ENCODE measurements at regions not wholly inside any gene's neighbourhood (a gene's known extent, or its start where the extent isn't known, plus 50 kb on each side); places are given as distances from the start of the nearest gene placed in this dataset.
"Not testable (repeated sequence)": the region's sequence is repeated elsewhere in the genome, so short reads cannot be mapped to it uniquely, and the experiment has no call there.

- H3K36me3 ChIP-seq (ENCODE audit: control insufficient read depth, insufficient read depth, low read length); H3K4me3 ChIP-seq (ENCODE audit: low read depth, low read length); POLR2A ChIA-PET; H3K27me3 ChIP-seq (ENCODE audit: control insufficient read depth, insufficient read depth, low read length); CTCF ChIA-PET: not testable (repeated sequence)
- DNase-seq (ENCODE audit: low read depth) = peak; percentile 20
Measured at GRCh38 chr21:10325546-10325945, 195.8 kb upstream of the TPTE start.

- CTCF ChIA-PET; DNase-seq (ENCODE audit: low read depth); H3K27me3 ChIP-seq (ENCODE audit: control insufficient read depth, insufficient read depth, low read length); H3K36me3 ChIP-seq (ENCODE audit: control insufficient read depth, insufficient read depth, low read length); H3K4me3 ChIP-seq (ENCODE audit: low read depth, low read length); POLR2A ChIA-PET: not testable (repeated sequence)
Measured at GRCh38 chr21:10326146-10326545, 195.2 kb upstream of the TPTE start.

- H3K36me3 ChIP-seq (ENCODE audit: control insufficient read depth, insufficient read depth, low read length); DNase-seq (ENCODE audit: low read depth); H3K27me3 ChIP-seq (ENCODE audit: control insufficient read depth, insufficient read depth, low read length); H3K4me3 ChIP-seq (ENCODE audit: low read depth, low read length); POLR2A ChIA-PET; CTCF ChIA-PET: not testable (repeated sequence)
Measured at GRCh38 chr21:10328646-10329045, 192.7 kb upstream of the TPTE start.

- H3K4me3 ChIP-seq (ENCODE audit: low read depth, low read length); H3K27me3 ChIP-seq (ENCODE audit: control insufficient read depth, insufficient read depth, low read length); H3K36me3 ChIP-seq (ENCODE audit: control insufficient read depth, insufficient read depth, low read length); POLR2A ChIA-PET; DNase-seq (ENCODE audit: low read depth); CTCF ChIA-PET: not testable (repeated sequence)
Measured at GRCh38 chr21:10330641-10331119, 190.7 kb upstream of the TPTE start.

GRCh38 chr21:10331134-10331533, 190.2 kb upstream of the TPTE start:
- POLR2A ChIA-PET; H3K4me3 ChIP-seq (ENCODE audit: low read depth, low read length); DNase-seq (ENCODE audit: low read depth); H3K27me3 ChIP-seq (ENCODE audit: control insufficient read depth, insufficient read depth, low read length); CTCF ChIA-PET; H3K36me3 ChIP-seq (ENCODE audit: control insufficient read depth, insufficient read depth, low read length): not testable (repeated sequence)

GRCh38 chr21:10332935-10333334, 188.4 kb upstream of the TPTE start:
- CTCF ChIA-PET; POLR2A ChIA-PET; DNase-seq (ENCODE audit: low read depth); H3K27me3 ChIP-seq (ENCODE audit: control insufficient read depth, insufficient read depth, low read length); H3K4me3 ChIP-seq (ENCODE audit: low read depth, low read length); H3K36me3 ChIP-seq (ENCODE audit: control insufficient read depth, insufficient read depth, low read length): not testable (repeated sequence)

GRCh38 chr21:10334391-10334790, 187.0 kb upstream of the TPTE start:
- POLR2A ChIA-PET; CTCF ChIA-PET; H3K36me3 ChIP-seq (ENCODE audit: control insufficient read depth, insufficient read depth, low read length); H3K27me3 ChIP-seq (ENCODE audit: control insufficient read depth, insufficient read depth, low read length); DNase-seq (ENCODE audit: low read depth); H3K4me3 ChIP-seq (ENCODE audit: low read depth, low read length): not testable (repeated sequence)

GRCh38 chr21:10342261-10342956, 179.0 kb upstream of the TPTE start:
- H3K4me3 ChIP-seq (ENCODE audit: low read depth, low read length); POLR2A ChIA-PET; DNase-seq (ENCODE audit: low read depth); H3K27me3 ChIP-seq (ENCODE audit: control insufficient read depth, insufficient read depth, low read length); CTCF ChIA-PET; H3K36me3 ChIP-seq (ENCODE audit: control insufficient read depth, insufficient read depth, low read length): not testable (repeated sequence)

- H3K27me3 ChIP-seq (ENCODE audit: control insufficient read depth, insufficient read depth, low read length); POLR2A ChIA-PET; H3K4me3 ChIP-seq (ENCODE audit: low read depth, low read length); CTCF ChIA-PET; H3K36me3 ChIP-seq (ENCODE audit: control insufficient read depth, insufficient read depth, low read length); DNase-seq (ENCODE audit: low read depth): not testable (repeated sequence)
Measured at GRCh38 chr21:10343146-10343935, 178.0 kb upstream of the TPTE start.

- H3K27me3 ChIP-seq (ENCODE audit: control insufficient read depth, insufficient read depth, low read length); CTCF ChIA-PET; H3K4me3 ChIP-seq (ENCODE audit: low read depth, low read length); POLR2A ChIA-PET; DNase-seq (ENCODE audit: low read depth); H3K36me3 ChIP-seq (ENCODE audit: control insufficient read depth, insufficient read depth, low read length): not testable (repeated sequence)
Measured at GRCh38 chr21:10344266-10344665, 177.1 kb upstream of the TPTE start.

GRCh38 chr21:10345178-10345612, 176.2 kb upstream of the TPTE start:
- H3K4me3 ChIP-seq (ENCODE audit: low read depth, low read length); H3K36me3 ChIP-seq (ENCODE audit: control insufficient read depth, insufficient read depth, low read length); H3K27me3 ChIP-seq (ENCODE audit: control insufficient read depth, insufficient read depth, low read length); DNase-seq (ENCODE audit: low read depth); POLR2A ChIA-PET: not testable (repeated sequence)
- CTCF ChIA-PET = interaction anchor here (0.5 kb wide), 1 partner anchor 22 kb away, joined by 3 read pairs; no protein-coding TSS in a partner anchor

- H3K27me3 ChIP-seq (ENCODE audit: control insufficient read depth, insufficient read depth, low read length); CTCF ChIA-PET; POLR2A ChIA-PET; H3K4me3 ChIP-seq (ENCODE audit: low read depth, low read length); DNase-seq (ENCODE audit: low read depth); H3K36me3 ChIP-seq (ENCODE audit: control insufficient read depth, insufficient read depth, low read length): not testable (repeated sequence)
Measured at GRCh38 chr21:10346249-10346648, 175.1 kb upstream of the TPTE start.

GRCh38 chr21:10346933-10347615, 174.3 kb upstream of the TPTE start:
- DNase-seq (ENCODE audit: low read depth); POLR2A ChIA-PET; H3K36me3 ChIP-seq (ENCODE audit: control insufficient read depth, insufficient read depth, low read length); H3K27me3 ChIP-seq (ENCODE audit: control insufficient read depth, insufficient read depth, low read length); H3K4me3 ChIP-seq (ENCODE audit: low read depth, low read length); CTCF ChIA-PET: not testable (repeated sequence)
